NB4 (cell line): ENCODE measurements at regions not wholly inside any gene's neighbourhood (a gene's known extent, or its start where the extent isn't known, plus 50 kb on each side); places are given as distances from the start of the nearest gene placed in this dataset.

Experiments
- DNase-seq: peaks from one replicate; pipeline ENCODE4 v3.0.0; 2010; ENCODE audit warnings: low read depth
- H3K4me3 ChIP-seq: one replicate; pipeline ENCODE4 v1.5.1; 2011; ENCODE audit warnings: mild to moderate bottlenecking, low read depth, low read length, moderate library complexity
- MYC ChIP-seq: IDR thresholded peaks from 2 replicates; pipeline ENCODE4 v1.6.1; 2011; ENCODE audit warnings: low read depth, low read length
- POLR2A ChIP-seq: IDR thresholded peaks from 2 replicates; pipeline ENCODE4 v1.6.1; 2011; ENCODE audit warnings: mild to moderate bottlenecking; ENCODE audit not compliant: insufficient read length; ENCODE audit errors: extremely low read depth
- TF ChIP-seq, protein P1 (sequence below): IDR thresholded peaks from 2 replicates; pipeline ENCODE4 v1.6.1; 2011; ENCODE audit warnings: low read depth, low read length
- TF ChIP-seq, protein P2 (sequence below): IDR thresholded peaks from one replicate; pipeline ENCODE4 v1.5.1; 2012; ENCODE audit warnings: low read depth, low read length

DNA sequence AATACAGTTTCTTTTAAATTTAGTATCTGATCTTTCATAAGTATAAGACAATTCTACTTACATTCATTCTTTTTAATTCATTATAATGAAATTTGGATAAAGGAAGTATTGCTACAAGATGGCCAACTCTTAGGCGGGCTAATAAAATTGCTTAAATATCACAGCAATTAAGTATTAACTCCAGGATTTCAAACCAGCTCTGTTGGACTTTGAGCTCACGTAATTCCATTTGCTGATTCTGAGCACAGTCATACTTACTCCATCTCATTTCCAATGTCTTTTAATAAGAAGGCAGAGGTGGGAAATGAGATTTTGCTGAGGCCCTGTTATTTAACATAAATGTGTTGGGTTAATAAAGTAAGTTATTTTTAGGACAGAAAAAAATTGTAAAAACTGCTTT lies 748.1 kb downstream of the KCNA4 start:
- TF ChIP-seq, protein P1, sequence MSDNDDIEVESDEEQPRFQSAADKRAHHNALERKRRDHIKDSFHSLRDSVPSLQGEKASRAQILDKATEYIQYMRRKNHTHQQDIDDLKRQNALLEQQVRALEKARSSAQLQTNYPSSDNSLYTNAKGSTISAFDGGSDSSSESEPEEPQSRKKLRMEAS, result no peak
- TF ChIP-seq MYC, result no peak
- TF ChIP-seq, protein P2, sequence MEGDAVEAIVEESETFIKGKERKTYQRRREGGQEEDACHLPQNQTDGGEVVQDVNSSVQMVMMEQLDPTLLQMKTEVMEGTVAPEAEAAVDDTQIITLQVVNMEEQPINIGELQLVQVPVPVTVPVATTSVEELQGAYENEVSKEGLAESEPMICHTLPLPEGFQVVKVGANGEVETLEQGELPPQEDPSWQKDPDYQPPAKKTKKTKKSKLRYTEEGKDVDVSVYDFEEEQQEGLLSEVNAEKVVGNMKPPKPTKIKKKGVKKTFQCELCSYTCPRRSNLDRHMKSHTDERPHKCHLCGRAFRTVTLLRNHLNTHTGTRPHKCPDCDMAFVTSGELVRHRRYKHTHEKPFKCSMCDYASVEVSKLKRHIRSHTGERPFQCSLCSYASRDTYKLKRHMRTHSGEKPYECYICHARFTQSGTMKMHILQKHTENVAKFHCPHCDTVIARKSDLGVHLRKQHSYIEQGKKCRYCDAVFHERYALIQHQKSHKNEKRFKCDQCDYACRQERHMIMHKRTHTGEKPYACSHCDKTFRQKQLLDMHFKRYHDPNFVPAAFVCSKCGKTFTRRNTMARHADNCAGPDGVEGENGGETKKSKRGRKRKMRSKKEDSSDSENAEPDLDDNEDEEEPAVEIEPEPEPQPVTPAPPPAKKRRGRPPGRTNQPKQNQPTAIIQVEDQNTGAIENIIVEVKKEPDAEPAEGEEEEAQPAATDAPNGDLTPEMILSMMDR, result no peak
- TF ChIP-seq POLR2A, result no peak
- H3K4me3 ChIP-seq, result no peak overlapping the region
- DNase-seq, result no peak

DNA sequence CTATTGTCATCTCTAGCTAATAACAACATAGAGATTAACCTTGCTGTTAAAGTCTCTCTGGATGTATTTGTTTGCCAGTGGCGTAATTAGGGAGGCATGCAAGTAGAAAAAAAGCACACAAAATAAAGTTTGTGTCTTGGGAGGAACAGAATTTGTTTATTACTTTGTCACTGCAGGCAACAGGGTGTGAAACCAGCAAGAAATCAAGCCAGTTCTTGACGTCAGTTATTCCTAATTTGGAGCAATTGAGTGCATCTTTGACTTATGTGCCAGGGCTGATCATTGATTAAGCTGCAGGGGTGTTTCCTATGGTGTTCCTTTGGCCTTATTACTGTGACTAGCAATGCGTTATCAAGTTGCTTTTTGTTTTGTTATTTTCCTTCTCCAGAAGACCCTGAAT lies 751.0 kb downstream of the KCNA4 start:
- no peak for DNase-seq
- TF ChIP-seq MYC (no peak), POLR2A (no peak)
- TF ChIP-seq, protein P2, result no peak
- TF ChIP-seq, protein P1, result no peak
- no peak overlapping the region for H3K4me3 ChIP-seq

DNA sequence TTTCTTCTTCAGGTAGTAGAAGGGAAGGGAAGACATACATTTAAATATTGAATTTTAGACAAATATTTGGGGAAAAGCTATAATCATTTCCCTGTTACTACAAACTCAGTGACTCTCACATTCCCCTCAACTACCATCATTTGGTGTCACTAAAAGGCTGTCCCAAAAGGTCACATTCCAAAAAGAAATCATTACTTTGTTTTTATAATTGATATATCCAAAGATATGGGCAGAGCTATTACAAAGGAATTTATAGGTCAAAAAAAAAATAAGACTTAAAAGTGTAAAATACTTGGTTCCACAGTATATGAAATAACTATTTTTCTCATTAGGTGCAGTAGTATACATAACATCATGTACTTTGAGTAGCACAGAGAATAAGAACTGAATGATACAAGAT lies 751.4 kb downstream of the KCNA4 start:
- no peak for DNase-seq
- TF ChIP-seq POLR2A, result no peak
- no peak for TF ChIP-seq MYC
- TF ChIP-seq, protein P1, result no peak
- TF ChIP-seq, protein P2, result no peak
- H3K4me3 ChIP-seq, result no peak overlapping the region

DNA sequence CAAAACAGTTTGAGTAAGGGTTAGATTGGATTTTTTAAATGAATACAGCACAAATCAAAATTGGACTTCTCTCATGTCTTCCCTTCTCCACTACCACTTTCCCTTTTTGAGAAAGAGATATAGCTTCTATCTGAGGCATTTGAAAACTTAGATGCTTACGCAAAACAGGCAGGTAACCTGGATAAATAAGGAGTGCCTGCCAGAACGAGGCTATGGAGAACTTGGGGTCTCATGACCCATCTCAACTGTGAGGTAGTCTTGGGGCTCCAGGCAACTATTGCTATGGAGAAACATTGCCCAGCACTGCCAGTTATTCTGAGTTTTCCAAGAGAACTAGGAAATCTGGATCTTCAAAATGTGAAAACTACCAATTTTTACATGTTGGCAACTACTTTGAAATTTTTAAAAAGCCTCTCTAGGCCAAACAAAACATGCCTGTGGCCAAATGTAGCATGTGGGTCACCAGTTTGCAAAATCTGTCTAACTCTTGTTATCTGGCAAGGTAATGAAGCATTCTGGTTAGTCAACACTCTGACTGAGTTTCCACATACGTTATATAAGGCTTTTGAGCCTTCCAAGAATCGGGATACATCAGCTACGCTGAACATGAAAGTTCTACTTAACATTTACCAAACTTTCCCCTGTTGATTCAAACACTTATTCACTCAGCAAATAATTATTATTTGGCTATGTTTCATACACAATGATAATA lies 752.7 kb downstream of the KCNA4 start:
- DNase-seq, result no peak
- no peak overlapping the region for H3K4me3 ChIP-seq
- TF ChIP-seq, protein P1, result no peak
- TF ChIP-seq POLR2A (no peak), MYC (no peak)
- TF ChIP-seq, protein P2, result no peak

DNA sequence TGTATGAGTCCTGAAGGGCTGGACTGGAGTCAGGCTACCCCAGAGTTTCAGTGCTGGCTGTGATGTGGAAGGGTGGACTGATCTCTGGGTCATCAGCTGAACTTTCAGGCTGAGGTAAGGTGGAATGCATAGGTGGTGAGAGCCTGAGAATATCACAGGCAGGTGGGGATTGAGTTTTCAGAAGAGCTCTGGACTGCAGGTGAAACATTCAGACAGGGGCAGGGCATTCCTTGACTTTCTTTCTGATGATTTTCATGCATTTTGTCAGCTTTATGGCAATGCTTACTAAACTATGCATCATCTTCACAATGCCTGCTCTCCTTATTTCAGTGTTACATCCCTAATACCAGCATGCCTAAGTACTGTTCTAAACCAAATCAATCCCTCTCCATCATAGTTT lies 755.0 kb downstream of the KCNA4 start:
- no peak for DNase-seq
- H3K4me3 ChIP-seq, result no peak overlapping the region
- TF ChIP-seq, protein P2, result no peak
- TF ChIP-seq POLR2A (no peak), MYC (no peak)
- TF ChIP-seq, protein P1, result no peak
